HG03342 (cell line): ENCODE measurements at regions not wholly inside any gene's neighbourhood (a gene's known extent, or its start where the extent isn't known, plus 50 kb on each side); places are given as distances from the start of the nearest gene placed in this dataset.
A peak's percentile ranks its signal among the peaks of the same experiment; 100 is the strongest.
"Not testable (repeated sequence)": the region's sequence is repeated elsewhere in the genome, so short reads cannot be mapped to it uniquely, and the experiment has no call there.

Experiments used
- ATAC-seq: cut with Tn5 transposase; IDR thresholded peaks from one replicate; pipeline ENCODE4 v1.9.1; 2021; ENCODE audit warnings: mild to moderate bottlenecking, moderate library complexity; ENCODE audit not compliant: unreplicated experiment

- ATAC-seq, result no peak
These were observed 98.7 kb upstream of the SGK1 start for GRCh38 chr6:134416418-134417154.

- ATAC-seq, result no peak
These were observed 97.7 kb upstream of the SGK1 start for GRCh38 chr6:134415656-134416055.

- ATAC-seq, result no peak
These were observed 97.3 kb upstream of the SGK1 start for GRCh38 chr6:134415194-134415593.

GRCh38 chr6:134414793-134415192 is 96.9 kb upstream of the SGK1 start:
- ATAC-seq, result no peak

GRCh38 chr6:134413241-134413643 is 95.3 kb upstream of the SGK1 start:
- no peak for ATAC-seq

- ATAC-seq, result no peak
These were observed 92.6 kb upstream of the SGK1 start for GRCh38 chr6:134410541-134410940.

- ATAC-seq, result no peak
These were observed 89.9 kb upstream of the SGK1 start for GRCh38 chr6:134407791-134408190.

- ATAC-seq, result no peak
These were observed 88.4 kb upstream of the SGK1 start for GRCh38 chr6:134406311-134406710.

- ATAC-seq, result no peak
These were observed 87.6 kb upstream of the SGK1 start for GRCh38 chr6:134405386-134406087.

- ATAC-seq, result not testable (repeated sequence)
These were observed 85.4 kb upstream of the SGK1 start for GRCh38 chr6:134403312-134403711.

- ATAC-seq, result no peak
These were observed 84.6 kb upstream of the SGK1 start for GRCh38 chr6:134402372-134402984.

- no peak for ATAC-seq
These were observed 83.0 kb upstream of the SGK1 start for GRCh38 chr6:134400941-134401340.

GRCh38 chr6:134398453-134398852 is 80.5 kb upstream of the SGK1 start:
- ATAC-seq, result peak; percentile 79

GRCh38 chr6:134397676-134398075 is 79.8 kb upstream of the SGK1 start:
- ATAC-seq, result no peak

- ATAC-seq, result no peak
These were observed 77.0 kb upstream of the SGK1 start for GRCh38 chr6:134394905-134395304.

- no peak for ATAC-seq
These were observed 76.3 kb upstream of the SGK1 start for GRCh38 chr6:134394208-134394607.

- ATAC-seq, result no peak
These were observed 73.3 kb upstream of the SGK1 start for GRCh38 chr6:134391205-134391604.

- ATAC-seq, result no peak
These were observed 71.7 kb upstream of the SGK1 start for GRCh38 chr6:134389658-134390057.

- no peak for ATAC-seq
These were observed 71.2 kb upstream of the SGK1 start for GRCh38 chr6:134389129-134389528.

- ATAC-seq, result not testable (repeated sequence)
These were observed 68.6 kb upstream of the SGK1 start for GRCh38 chr6:134386482-134386881.

- no peak for ATAC-seq
These were observed 64.0 kb upstream of the SGK1 start for GRCh38 chr6:134381959-134382358.

GRCh38 chr6:134379599-134379998 is 61.7 kb upstream of the SGK1 start:
- ATAC-seq, result peak; percentile 6
